ENCODE measurements at regions not wholly inside any gene's neighbourhood (a gene's known extent, or its start where the extent isn't known, plus 50 kb on each side); places are given as distances from the start of the nearest gene placed in this dataset.

GRCh38 chr18:55092166-55092565, 132.9 kb upstream of the CCDC68 start:
- no peak for DNase-seq (ENCODE audit: low read depth in 2 of 2)

- DNase-seq (ENCODE audit: low read depth in 2 of 2): no peak
Measured at GRCh38 chr18:55090564-55091188, 131.4 kb upstream of the CCDC68 start.

- DNase-seq (ENCODE audit: low read depth in 2 of 2): no peak
Measured at GRCh38 chr18:55089610-55090009, 130.3 kb upstream of the CCDC68 start.

GRCh38 chr18:55088561-55088960, 129.3 kb upstream of the CCDC68 start:
- no peak for DNase-seq (ENCODE audit: low read depth in 2 of 2)

GRCh38 chr18:55088000-55088401, 128.7 kb upstream of the CCDC68 start:
- no peak for DNase-seq (ENCODE audit: low read depth in 2 of 2)

- DNase-seq (ENCODE audit: low read depth in 2 of 2): no peak
Measured at GRCh38 chr18:55086906-55087305, 127.6 kb upstream of the CCDC68 start.

- DNase-seq (ENCODE audit: low read depth in 2 of 2): no peak
Measured at GRCh38 chr18:55085557-55086285, 126.5 kb upstream of the CCDC68 start.

GRCh38 chr18:55084550-55084949, 125.3 kb upstream of the CCDC68 start:
- DNase-seq (ENCODE audit: low read depth in 2 of 2): no peak

- no peak for DNase-seq (ENCODE audit: low read depth in 2 of 2)
Measured at GRCh38 chr18:55083461-55083860, 124.2 kb upstream of the CCDC68 start.

GRCh38 chr18:55079481-55080355, 120.5 kb upstream of the CCDC68 start:
- no peak for DNase-seq (ENCODE audit: low read depth in 2 of 2)

- no peak for DNase-seq (ENCODE audit: low read depth in 2 of 2)
Measured at GRCh38 chr18:55079067-55079466, 119.8 kb upstream of the CCDC68 start.

- peak in 1 of 2 donors; percentile 18 for DNase-seq (ENCODE audit: low read depth in 2 of 2)
Measured at GRCh38 chr18:55078303-55078932, 119.2 kb upstream of the CCDC68 start.

- DNase-seq (ENCODE audit: low read depth in 2 of 2): no peak
Measured at GRCh38 chr18:55076643-55077218, 117.5 kb upstream of the CCDC68 start.

GRCh38 chr18:55073834-55074233, 114.6 kb upstream of the CCDC68 start:
- no peak for DNase-seq (ENCODE audit: low read depth in 2 of 2)

GRCh38 chr18:55073116-55073515, 113.9 kb upstream of the CCDC68 start:
- DNase-seq (ENCODE audit: low read depth in 2 of 2): no peak

- no peak for DNase-seq (ENCODE audit: low read depth in 2 of 2)
Measured at GRCh38 chr18:55072698-55073097, 113.4 kb upstream of the CCDC68 start.

GRCh38 chr18:55072181-55072580, 112.9 kb upstream of the CCDC68 start:
- DNase-seq (ENCODE audit: low read depth in 2 of 2): no peak

GRCh38 chr18:55069497-55069896, 110.2 kb upstream of the CCDC68 start:
- DNase-seq (ENCODE audit: low read depth in 2 of 2): no peak

- DNase-seq (ENCODE audit: low read depth in 2 of 2): no peak
Measured at GRCh38 chr18:55064760-55065159, 105.5 kb upstream of the CCDC68 start.

- DNase-seq (ENCODE audit: low read depth in 2 of 2): no peak
Measured at GRCh38 chr18:55064073-55064472, 104.8 kb upstream of the CCDC68 start.
